Rectal smooth muscle tissue (tissue), 1 donor: ENCODE measurements at regions not wholly inside any gene's neighbourhood (a gene's known extent, or its start where the extent isn't known, plus 50 kb on each side); places are given as distances from the start of the nearest gene placed in this dataset.

Experiments used
- H3K27ac ChIP-seq: one replicate; pipeline ENCODE4 v1.7.0; 2013; ENCODE audit warnings: low read depth, low read length, inconsistent platforms
- H3K27me3 ChIP-seq: one replicate; pipeline ENCODE4 v1.7.0; 2013; ENCODE audit warnings: low read length; ENCODE audit not compliant: control insufficient read depth, insufficient read depth
- H3K36me3 ChIP-seq: one replicate; pipeline ENCODE4 v1.7.0; 2013; ENCODE audit warnings: low read length; ENCODE audit not compliant: control insufficient read depth, insufficient read depth
- H3K4me1 ChIP-seq: one replicate; pipeline ENCODE4 v1.7.0; 2013; ENCODE audit warnings: low read length; ENCODE audit not compliant: control insufficient read depth, insufficient read depth
- H3K4me3 ChIP-seq: one replicate; pipeline ENCODE4 v1.7.0; 2013; ENCODE audit warnings: low read length
- H3K9ac ChIP-seq: one replicate; pipeline ENCODE4 v1.7.0; 2013; ENCODE audit warnings: low read length

- no peaks in the 10 kb centered on the region for H3K27me3 ChIP-seq
- H3K27ac ChIP-seq = no peak overlapping the region
- no peaks in the 10 kb centered on the region for H3K36me3 ChIP-seq
- H3K4me1 ChIP-seq = no peaks in the 10 kb centered on the region
- H3K4me3 ChIP-seq = no peak overlapping the region
- no peak overlapping the region for H3K9ac ChIP-seq
Measured at GRCh38 chr7:17063045-17063383, 181.2 kb upstream of the AGR3 start.

GRCh38 chr7:17067691-17068090 lies 185.9 kb upstream of the AGR3 start:
- H3K4me3 ChIP-seq = no peak overlapping the region
- H3K9ac ChIP-seq = no peak overlapping the region
- no peak overlapping the region for H3K27ac ChIP-seq
- H3K36me3 ChIP-seq = no peaks in the 10 kb centered on the region
- H3K4me1 ChIP-seq = no peaks in the 10 kb centered on the region
- H3K27me3 ChIP-seq = no peaks in the 10 kb centered on the region

GRCh38 chr7:17069146-17069545 lies 187.4 kb upstream of the AGR3 start:
- H3K9ac ChIP-seq = no peak overlapping the region
- H3K27me3 ChIP-seq = no peaks in the 10 kb centered on the region
- H3K27ac ChIP-seq = no peak overlapping the region

GRCh38 chr7:17070231-17070708 lies 188.5 kb upstream of the AGR3 start:
- H3K9ac ChIP-seq = no peak overlapping the region
- H3K4me1 ChIP-seq = no peaks in the 10 kb centered on the region
- no peaks in the 10 kb centered on the region for H3K36me3 ChIP-seq
- H3K27me3 ChIP-seq = no peaks in the 10 kb centered on the region
- no peak overlapping the region for H3K27ac ChIP-seq
- H3K4me3 ChIP-seq = no peak overlapping the region

More at GRCh38 chr7:17069146-17069545, 187.4 kb upstream of the AGR3 start:
- no peaks in the 10 kb centered on the region for H3K36me3 ChIP-seq
- no peak overlapping the region for H3K4me3 ChIP-seq
- no peaks in the 10 kb centered on the region for H3K4me1 ChIP-seq

GRCh38 chr7:17071866-17072265 lies 190.1 kb upstream of the AGR3 start:
- H3K4me1 ChIP-seq = no peaks in the 10 kb centered on the region
- no peaks in the 10 kb centered on the region for H3K36me3 ChIP-seq
- no peak overlapping the region for H3K9ac ChIP-seq

GRCh38 chr7:17075601-17076255 lies 193.9 kb upstream of the AGR3 start:
- H3K4me3 ChIP-seq = no peak overlapping the region
- H3K4me1 ChIP-seq = no peaks in the 10 kb centered on the region
- no peaks in the 10 kb centered on the region for H3K36me3 ChIP-seq
- H3K27ac ChIP-seq = no peak overlapping the region
- no peaks in the 10 kb centered on the region for H3K27me3 ChIP-seq
- H3K9ac ChIP-seq = no peak overlapping the region

More at GRCh38 chr7:17071866-17072265, 190.1 kb upstream of the AGR3 start:
- Histone ChIP-seq H3K27me3 (no peaks in the 10 kb centered on the region), H3K27ac (no peak overlapping the region), H3K4me3 (no peak overlapping the region)

- no peak overlapping the region for H3K27ac ChIP-seq
- no peaks in the 10 kb centered on the region for H3K27me3 ChIP-seq
- H3K36me3 ChIP-seq = no peaks in the 10 kb centered on the region
- no peak overlapping the region for H3K9ac ChIP-seq
- H3K4me3 ChIP-seq = no peak overlapping the region
- H3K4me1 ChIP-seq = no peaks in the 10 kb centered on the region
Measured at GRCh38 chr7:17078298-17078697, 196.5 kb upstream of the AGR3 start.

- Histone ChIP-seq H3K27me3 (no peaks in the 10 kb centered on the region), H3K36me3 (no peaks in the 10 kb centered on the region), H3K4me3 (no peak overlapping the region), H3K27ac (no peak overlapping the region), H3K4me1 (no peaks in the 10 kb centered on the region), H3K9ac (no peak overlapping the region)
Measured at GRCh38 chr7:17083392-17084165, 201.8 kb upstream of the AGR3 start.

- H3K27ac ChIP-seq = no peak overlapping the region
- H3K4me3 ChIP-seq = no peak overlapping the region
- no peak overlapping the region for H3K9ac ChIP-seq
- no peaks in the 10 kb centered on the region for H3K27me3 ChIP-seq
- H3K36me3 ChIP-seq = no peaks in the 10 kb centered on the region
- H3K4me1 ChIP-seq = no peaks in the 10 kb centered on the region
Measured at GRCh38 chr7:17084166-17084475, 202.3 kb upstream of the AGR3 start.

- H3K27ac ChIP-seq = no peak overlapping the region
- no peak overlapping the region for H3K9ac ChIP-seq
- H3K4me1 ChIP-seq = no peaks in the 10 kb centered on the region
- no peak overlapping the region for H3K4me3 ChIP-seq
- H3K27me3 ChIP-seq = no peaks in the 10 kb centered on the region
- H3K36me3 ChIP-seq = no peaks in the 10 kb centered on the region
Measured at GRCh38 chr7:17085186-17085585, 203.4 kb upstream of the AGR3 start.

- no peaks in the 10 kb centered on the region for H3K27me3 ChIP-seq
- no peak overlapping the region for H3K9ac ChIP-seq
- H3K4me1 ChIP-seq = no peaks in the 10 kb centered on the region
- H3K27ac ChIP-seq = no peak overlapping the region
- no peak overlapping the region for H3K4me3 ChIP-seq
- H3K36me3 ChIP-seq = no peaks in the 10 kb centered on the region
Measured at GRCh38 chr7:17086403-17086802, 204.6 kb upstream of the AGR3 start.

GRCh38 chr7:17090751-17091150 lies 207.7 kb upstream of the AHR start:
- H3K36me3 ChIP-seq = no peaks in the 10 kb centered on the region
- no peak overlapping the region for H3K9ac ChIP-seq
- H3K4me3 ChIP-seq = no peak overlapping the region
- no peaks in the 10 kb centered on the region for H3K4me1 ChIP-seq
- H3K27me3 ChIP-seq = no peaks in the 10 kb centered on the region
- H3K27ac ChIP-seq = no peak overlapping the region

- no peak overlapping the region for H3K27ac ChIP-seq
Measured at GRCh38 chr7:17093461-17093860, 205.0 kb upstream of the AHR start.

More at GRCh38 chr7:17093461-17093860, 205.0 kb upstream of the AHR start:
- no peak overlapping the region for H3K9ac ChIP-seq
- H3K4me3 ChIP-seq = no peak overlapping the region
- H3K36me3 ChIP-seq = no peaks in the 10 kb centered on the region
- no peaks in the 10 kb centered on the region for H3K27me3 ChIP-seq
- H3K4me1 ChIP-seq = no peaks in the 10 kb centered on the region
